Inflammatory macrophage treated with lipopolysaccharide for 4 hours (primary cell): ENCODE measurements at regions not wholly inside any gene's neighbourhood (a gene's known extent, or its start where the extent isn't known, plus 50 kb on each side); places are given as distances from the start of the nearest gene placed in this dataset.
"Not testable (repeated sequence)": the region's sequence is repeated elsewhere in the genome, so short reads cannot be mapped to it uniquely, and the experiment has no call there.

Experiments used
- DNase-seq: peaks from one replicate; pipeline ENCODE4 v3.0.0-alpha.2; 2020

DNA sequence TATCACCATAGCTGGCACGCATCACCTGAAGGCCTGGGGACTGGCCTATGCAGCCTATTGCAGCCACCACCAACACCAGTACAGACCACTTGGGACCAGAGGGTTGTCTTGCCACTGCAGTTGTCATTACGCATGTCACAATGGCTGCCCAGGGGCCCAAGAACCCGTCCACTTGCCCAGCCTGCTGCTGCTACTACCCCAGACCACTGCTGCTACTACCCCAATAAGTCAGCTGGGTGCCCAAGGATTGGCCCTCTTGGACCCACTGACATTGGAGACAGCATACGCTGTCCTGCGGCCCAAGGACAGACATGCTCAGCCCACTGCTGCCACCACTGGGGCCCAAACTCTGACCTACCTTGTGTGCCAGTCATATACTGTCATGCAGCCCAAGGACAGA lies 102.7 kb upstream of the OR9Q1 start:
- no peak for DNase-seq

DNA sequence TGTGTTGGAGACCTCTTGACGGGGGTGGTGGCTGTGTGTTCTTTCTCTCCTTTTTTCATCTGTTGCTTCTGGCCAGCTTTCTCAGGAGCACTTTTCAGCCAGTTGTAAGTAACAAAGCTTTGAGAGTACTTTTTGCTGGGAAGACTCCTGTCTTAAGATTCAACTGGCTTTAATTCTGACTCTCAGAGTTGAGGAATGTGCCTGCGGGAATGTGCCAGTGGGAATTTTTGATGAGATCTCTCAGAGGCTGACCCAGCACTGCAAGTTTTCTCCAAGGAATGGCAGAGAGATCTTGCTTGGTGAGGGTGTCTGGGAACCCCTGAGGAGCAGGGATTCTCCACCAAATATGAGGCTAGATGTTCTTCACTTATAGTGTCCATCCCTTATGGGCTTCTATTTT lies 91.6 kb upstream of the OR9Q1 start:
- no peak for DNase-seq

DNA sequence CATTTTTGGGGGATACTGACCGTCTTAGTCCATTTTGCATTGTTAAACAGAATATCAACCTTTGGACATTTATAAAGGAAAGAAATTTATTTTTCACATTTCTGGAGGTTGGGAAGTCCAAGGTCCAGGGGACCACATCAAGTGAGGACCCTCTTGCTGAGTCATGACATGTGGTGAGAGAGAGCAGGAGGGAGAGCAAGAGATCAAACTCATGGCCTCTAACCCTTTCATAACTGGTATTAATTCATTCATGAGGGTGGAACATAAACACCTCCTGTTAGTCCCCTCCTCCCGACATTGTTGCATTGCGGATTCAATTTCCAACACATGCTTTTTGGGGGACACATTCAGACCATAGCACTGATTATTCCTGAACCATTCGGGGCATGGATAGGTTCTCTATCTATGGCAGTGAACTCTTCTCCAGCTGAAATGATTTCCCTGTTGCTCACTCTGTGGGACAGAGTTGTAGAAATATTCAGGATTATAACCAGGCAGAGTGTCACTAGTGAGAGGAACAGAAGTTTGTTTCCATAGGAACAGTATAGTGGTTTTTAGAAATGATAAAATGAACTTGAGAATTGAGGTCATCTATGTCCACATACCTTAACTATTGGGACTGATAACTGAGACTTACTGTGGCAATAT lies 88.2 kb upstream of the OR9Q1 start:
- DNase-seq, result no peak

DNA sequence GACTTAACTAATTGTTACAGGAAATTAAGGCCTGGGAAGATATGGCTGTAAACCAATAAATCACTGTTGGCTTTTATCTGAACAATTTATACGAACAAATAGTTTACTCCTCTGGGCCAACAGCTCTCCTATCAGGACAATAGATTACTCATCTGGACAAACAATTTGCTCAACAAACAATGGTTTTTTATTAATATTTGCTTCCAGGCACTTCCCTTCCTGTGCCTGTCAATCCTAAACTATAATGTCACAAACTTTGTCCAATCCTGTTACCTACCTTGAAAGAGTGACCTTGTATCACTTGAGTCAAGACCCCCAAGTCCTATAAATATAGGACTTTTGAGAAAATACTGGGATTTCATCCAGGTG lies 87.6 kb upstream of the OR9Q1 start:
- no peak for DNase-seq

DNA sequence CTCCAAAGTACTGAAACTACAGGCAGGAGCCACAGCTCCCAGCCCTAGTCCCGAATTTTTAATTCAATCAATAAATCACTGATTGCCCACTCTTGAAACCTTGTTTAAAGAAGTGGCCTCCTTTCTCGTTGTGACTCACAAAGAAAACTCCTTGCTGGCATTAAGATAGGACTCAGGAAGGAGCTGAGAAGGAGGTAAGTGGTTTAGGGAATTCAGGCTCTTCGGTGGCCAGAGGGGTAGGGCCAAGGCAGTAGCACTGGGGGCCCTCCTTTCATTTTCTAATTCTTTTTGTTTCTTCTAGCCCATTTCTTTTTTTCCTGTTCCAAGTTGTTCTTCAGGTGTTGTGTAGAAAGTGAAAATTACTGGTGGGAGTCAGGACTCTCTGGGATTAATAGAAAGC lies 86.2 kb upstream of the OR9Q1 start:
- DNase-seq, result no peak

DNA sequence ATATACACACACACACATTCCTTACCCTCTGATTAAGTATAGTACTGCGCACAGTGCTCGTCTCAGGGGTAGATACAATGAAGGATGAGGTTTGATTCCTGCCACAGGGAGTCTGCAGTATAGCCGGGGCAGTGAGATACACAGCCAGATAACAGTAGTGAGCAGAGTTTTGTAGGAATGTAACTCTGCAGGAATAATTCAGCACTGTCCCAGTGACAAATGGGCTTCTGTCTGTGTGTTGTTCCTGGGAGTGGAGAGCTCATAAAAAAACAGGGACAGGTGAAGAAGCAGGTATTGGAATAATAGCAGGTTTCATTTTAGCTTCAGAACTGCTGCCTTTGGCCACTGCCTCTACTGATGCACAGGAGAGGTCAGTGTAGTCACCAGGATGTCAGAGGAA lies 85.3 kb upstream of the OR9Q1 start:
- DNase-seq, result no peak

DNA sequence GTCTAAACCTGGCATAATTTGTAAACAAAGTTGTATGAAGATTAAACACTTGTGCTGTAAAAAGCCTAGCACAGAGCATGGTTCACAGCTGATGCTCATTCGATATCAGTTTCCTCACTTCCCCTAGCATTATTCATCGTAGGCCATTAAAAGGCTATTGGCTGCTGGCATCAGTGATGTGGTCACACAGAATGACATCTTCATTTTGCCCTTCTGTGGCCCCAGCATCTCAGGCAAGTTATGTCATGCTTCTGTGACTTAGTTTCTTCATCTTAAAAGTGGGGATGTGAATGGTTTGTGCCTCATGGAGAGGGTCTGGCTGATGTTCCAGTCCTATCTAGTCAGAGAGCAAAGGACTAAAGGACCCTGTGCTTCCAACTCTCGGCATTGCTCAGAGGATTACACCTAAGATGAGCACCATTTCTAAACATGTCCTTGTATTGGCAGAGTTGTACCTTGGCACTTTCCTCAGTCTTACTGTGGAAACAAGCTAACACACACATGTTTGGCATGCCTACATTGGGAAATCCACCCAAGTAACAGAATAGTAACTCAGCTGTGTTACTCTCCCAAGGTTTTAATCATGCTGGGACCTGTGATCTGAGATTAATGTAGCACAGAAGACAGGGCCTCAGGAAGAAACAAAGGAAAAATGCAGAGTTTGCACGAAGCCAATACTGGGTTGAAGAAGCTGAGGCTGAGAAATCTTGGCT lies 83.5 kb upstream of the OR9Q1 start:
- no peak for DNase-seq

DNA sequence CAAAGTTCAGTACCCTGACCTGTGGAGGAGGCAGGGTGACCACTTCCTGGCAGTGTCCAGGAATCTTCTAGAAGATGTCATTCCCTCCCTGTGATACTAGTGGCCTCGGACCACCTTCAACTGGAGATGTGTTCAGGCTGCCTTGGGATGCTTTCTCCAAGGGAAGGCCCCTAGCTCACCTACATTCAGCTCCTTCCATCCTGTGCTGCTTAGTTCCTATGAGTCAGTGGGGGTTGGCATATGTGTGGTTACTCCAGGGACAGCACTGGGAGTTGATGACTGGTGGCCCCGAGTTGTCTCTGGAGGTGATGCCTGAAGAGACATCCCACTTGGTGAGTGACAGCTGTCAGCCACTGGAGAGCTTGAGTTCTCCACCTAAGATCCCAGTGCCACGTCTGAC lies 81.8 kb upstream of the OR9Q1 start:
- no peak for DNase-seq

DNA sequence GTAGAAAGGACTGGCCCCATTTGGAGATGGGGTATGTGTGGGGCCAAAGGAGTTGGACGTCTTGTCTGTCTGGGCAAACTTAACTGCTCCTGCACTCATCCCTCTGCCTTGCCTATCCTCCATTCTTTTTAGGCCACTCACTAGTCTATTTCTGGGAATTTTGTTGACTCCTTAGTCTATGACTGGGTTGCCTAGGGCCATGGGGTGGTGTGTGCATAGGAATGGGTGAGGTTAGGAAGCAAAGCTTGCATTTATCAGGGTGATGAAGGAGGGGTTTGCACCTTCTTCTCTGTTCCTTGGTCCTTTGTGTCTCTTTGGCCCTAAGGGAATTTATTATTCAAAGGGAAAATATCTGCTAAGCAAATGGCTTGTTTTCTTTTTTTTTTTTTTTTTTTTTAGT lies 80.9 kb upstream of the OR9Q1 start:
- DNase-seq, result no peak

DNA sequence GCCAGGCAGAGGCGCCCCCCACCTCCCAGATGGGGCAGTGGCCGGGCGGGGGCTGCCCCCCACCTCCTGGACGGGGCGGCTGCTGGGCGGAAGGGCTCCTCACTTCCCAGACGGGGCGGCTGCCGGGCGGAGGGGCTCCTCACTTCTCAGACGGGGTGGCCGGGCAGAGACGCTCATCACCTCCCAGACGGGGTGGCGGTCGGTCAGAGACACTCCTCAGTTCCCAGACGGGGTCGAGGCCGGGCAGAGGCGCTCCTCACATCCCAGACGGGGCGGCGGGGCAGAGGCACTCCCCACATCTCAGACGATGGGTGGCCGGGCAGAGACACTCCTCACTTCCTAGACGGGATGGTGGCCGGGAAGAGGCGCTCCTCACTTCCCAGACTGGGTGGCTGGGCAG lies 79.9 kb upstream of the OR9Q1 start:
- not testable (repeated sequence) for DNase-seq

DNA sequence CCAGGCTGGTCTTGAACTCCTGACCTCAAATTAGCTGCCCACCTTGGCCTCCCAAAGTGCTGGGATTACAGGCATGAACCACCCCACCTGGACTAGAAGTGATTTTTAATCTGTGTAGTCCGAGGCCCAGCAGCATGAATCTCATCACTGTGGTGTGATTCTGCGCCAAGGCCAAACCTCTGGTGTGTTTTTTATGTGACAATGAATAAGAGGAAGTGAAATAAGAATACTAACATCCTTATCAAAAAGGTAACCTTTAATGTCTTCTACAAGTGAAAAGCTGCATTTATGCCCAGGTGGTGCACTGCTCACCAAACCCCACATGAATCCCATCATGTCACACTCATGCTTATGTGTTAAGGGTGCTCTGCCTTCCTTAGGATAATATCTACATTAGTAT lies 77.1 kb upstream of the OR9Q1 start:
- DNase-seq, result no peak

DNA sequence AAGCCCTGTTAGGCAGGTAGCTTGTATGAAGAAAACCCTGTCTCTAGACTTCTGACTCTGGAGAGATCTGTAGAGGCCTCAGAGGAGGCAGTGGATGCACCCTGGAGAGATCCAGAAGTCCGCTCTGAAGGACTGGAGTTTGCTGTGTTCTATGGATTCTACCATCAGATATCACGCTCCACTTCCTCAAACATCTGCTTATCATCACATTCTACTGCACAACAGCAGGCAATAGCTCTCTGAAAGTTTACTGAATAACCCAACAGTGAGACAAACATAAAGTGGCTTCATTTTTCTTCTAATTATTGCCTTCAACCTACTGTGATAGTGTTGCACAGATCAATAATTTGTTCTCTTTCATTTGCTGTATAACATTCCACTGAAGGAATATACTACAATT lies 59.0 kb upstream of the OR9Q1 start:
- no peak for DNase-seq

DNA sequence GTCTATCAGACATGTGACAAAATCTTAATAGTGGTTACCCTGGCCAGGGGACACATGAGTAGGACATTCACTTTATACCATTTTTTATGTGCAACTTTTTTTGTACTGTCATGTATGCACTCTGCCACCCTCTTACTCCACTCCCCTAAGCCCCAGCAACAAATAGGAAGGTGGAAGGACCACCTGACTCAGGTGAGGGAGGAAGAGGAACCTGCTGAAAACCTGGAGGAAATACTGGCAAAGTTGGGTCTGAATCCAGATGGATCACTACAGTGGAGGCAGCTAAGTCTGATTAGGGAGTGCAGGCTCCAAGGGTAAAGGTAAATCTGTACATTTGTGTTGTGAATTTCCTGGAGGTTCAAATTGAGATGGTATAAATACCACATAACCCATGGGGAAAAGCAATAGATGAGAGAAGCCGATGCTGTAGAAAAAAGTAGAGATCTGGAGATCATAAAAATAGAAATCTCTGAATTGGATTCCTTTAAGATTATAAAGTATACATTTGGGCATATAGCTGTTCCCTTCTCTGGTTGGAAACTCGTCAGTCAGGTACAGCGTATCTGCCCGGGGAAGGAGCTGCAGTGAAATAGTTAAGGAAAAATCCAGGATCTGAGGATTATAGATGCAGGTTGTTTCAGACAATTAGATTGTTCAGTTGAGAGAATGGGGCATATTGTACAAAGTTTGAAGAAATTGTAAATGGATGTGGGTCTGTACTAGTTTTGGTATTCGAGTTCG lies 52.2 kb upstream of the OR9Q1 start:
- no peak for DNase-seq

DNA sequence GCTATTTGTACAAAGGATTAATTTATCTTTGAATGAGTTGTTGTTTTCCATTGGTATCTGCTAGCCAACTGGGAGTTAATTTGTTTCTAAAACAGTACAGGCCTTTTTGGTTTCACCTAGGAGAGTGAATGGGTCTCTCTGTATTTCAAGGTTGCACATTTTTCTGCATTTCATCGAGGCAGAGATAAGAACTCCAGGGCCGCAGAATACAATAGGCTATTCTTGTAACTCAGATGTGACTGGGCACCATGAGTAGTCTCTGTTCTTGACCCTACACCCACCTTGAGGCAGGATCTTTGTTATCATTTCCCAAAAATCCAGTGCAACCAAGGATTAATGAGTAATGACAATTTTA lies 51.7 kb upstream of the OR9Q1 start:
- DNase-seq, result no peak
